HCT116 (cell line): ENCODE measurements at regions not wholly inside any gene's neighbourhood (a gene's known extent, or its start where the extent isn't known, plus 50 kb on each side); places are given as distances from the start of the nearest gene placed in this dataset.

Experiments used
- EZH2 ChIP-seq: fragments of 200-600 bp; sonication (generic); IDR thresholded peaks from 2 replicates; pipeline ENCODE4 v1.6.1; 2017; ENCODE audit warnings: antibody characterized with exemption, mixed run types
- POLR2A ChIP-seq: IDR thresholded peaks from 2 replicates; pipeline ENCODE4 v1.7.0; 2011; ENCODE audit warnings: borderline replicate concordance; ENCODE audit not compliant: insufficient read depth, insufficient read length; ENCODE audit errors: extremely low read depth
- POLR2AphosphoS5 ChIP-seq: IDR thresholded peaks from 2 replicates; pipeline ENCODE4 v1.6.1; 2011; ENCODE audit warnings: mild to moderate bottlenecking, low read depth, low read length, moderate library complexity
- SRF ChIP-seq: IDR thresholded peaks from 2 replicates; pipeline ENCODE4 v1.6.1; 2012; ENCODE audit warnings: low read depth

GRCh38 chr3:81029861-81030260 lies 731.6 kb downstream of the GBE1 start:
- TF ChIP-seq POLR2A (no peak), EZH2 (no peak), SRF (no peak), POLR2AphosphoS5 (no peak)
